Muscle of leg (tissue), 3 donors: ENCODE measurements at regions not wholly inside any gene's neighbourhood (a gene's known extent, or its start where the extent isn't known, plus 50 kb on each side); places are given as distances from the start of the nearest gene placed in this dataset.

ENCODE experiments used
- DNase-seq: peaks from one replicate; pipeline ENCODE4 v3.0.0; 2013
- H3K27ac ChIP-seq: one replicate; pipeline ENCODE4 v1.5.1; 2013; ENCODE audit warnings: mild to moderate bottlenecking, low read length, control low read depth
- H3K27me3 ChIP-seq: one replicate; pipeline ENCODE4 v1.6.1; 2013; ENCODE audit warnings: low read length; ENCODE audit not compliant: control insufficient read depth, insufficient read depth
- H3K36me3 ChIP-seq: one replicate; pipeline ENCODE4 v1.6.1; 2013; ENCODE audit warnings: low read length; ENCODE audit not compliant: control insufficient read depth, insufficient read depth
- H3K4me1 ChIP-seq: one replicate; pipeline ENCODE4 v1.6.1; 2013; ENCODE audit warnings: low read length; ENCODE audit not compliant: control insufficient read depth, insufficient read depth
- H3K4me3 ChIP-seq: one replicate; pipeline ENCODE4 v1.5.1; 2013; ENCODE audit warnings: low read length, control low read depth
- H3K9me3 ChIP-seq: replicated peaks from 2 replicates; pipeline ENCODE4 v1.6.1; 2013; ENCODE audit warnings: low read depth, low read length; ENCODE audit not compliant: control insufficient read depth
- WGBS: methylation state at CpG from one replicate; pipeline ENCODE4 v1.1.5; 2013; ENCODE audit warnings: missing lambda C conversion rate; ENCODE audit not compliant: insufficient coverage; 5-methylcytosine and 5-hydroxymethylcytosine counted together

- H3K27me3 ChIP-seq: no peaks in the 10 kb centered on the region
- H3K9me3 ChIP-seq: no peaks in the 10 kb centered on the region
- H3K4me3 ChIP-seq: no peak overlapping the region
- H3K36me3 ChIP-seq: no peaks in the 10 kb centered on the region
- WGBS: no CpG with 5 or more reads among the region's 4 CpGs
- H3K27ac ChIP-seq: no peak overlapping the region
- DNase-seq: peak; percentile 74
- H3K4me1 ChIP-seq: no peaks in the 10 kb centered on the region
These were observed 260.4 kb upstream of the P2RY1 start for GRCh38 chr3:152574461-152575079.

GRCh38 chr3:152578769-152579168 is 256.2 kb upstream of the P2RY1 start:
- Histone ChIP-seq H3K4me3 (no peak overlapping the region), H3K4me1 (no peaks in the 10 kb centered on the region), H3K27me3 (no peaks in the 10 kb centered on the region), H3K27ac (no peak overlapping the region), H3K36me3 (no peaks in the 10 kb centered on the region), H3K9me3 (no peaks in the 10 kb centered on the region)
- no peak for DNase-seq

GRCh38 chr3:152581951-152582350 is 253.0 kb upstream of the P2RY1 start:
- Histone ChIP-seq H3K27me3 (no peaks in the 10 kb centered on the region), H3K4me3 (no peak overlapping the region), H3K36me3 (no peaks in the 10 kb centered on the region), H3K27ac (no peak overlapping the region), H3K4me1 (no peaks in the 10 kb centered on the region), H3K9me3 (no peaks in the 10 kb centered on the region)
- peak; percentile 43 for DNase-seq
- 66% methylated on average over 2 of the region's 3 CpGs for WGBS

GRCh38 chr3:152583963-152584362 is 251.0 kb upstream of the P2RY1 start:
- no peaks in the 10 kb centered on the region for H3K4me1 ChIP-seq
- no CpG with 5 or more reads among the region's 1 CpG for WGBS
- no peaks in the 10 kb centered on the region for H3K36me3 ChIP-seq
- no peak overlapping the region for H3K4me3 ChIP-seq
- H3K27ac ChIP-seq: no peak overlapping the region
- DNase-seq: peak; percentile 83
- H3K27me3 ChIP-seq: no peaks in the 10 kb centered on the region
- no peaks in the 10 kb centered on the region for H3K9me3 ChIP-seq

GRCh38 chr3:152586974-152587373 is 248.0 kb upstream of the P2RY1 start:
- Histone ChIP-seq H3K27me3 (no peaks in the 10 kb centered on the region), H3K9me3 (no peaks in the 10 kb centered on the region), H3K36me3 (no peaks in the 10 kb centered on the region), H3K27ac (no peak overlapping the region), H3K4me1 (no peaks in the 10 kb centered on the region), H3K4me3 (no peak overlapping the region)
- no peak for DNase-seq
- WGBS: 90% methylated on average over 2 of the region's 4 CpGs

GRCh38 chr3:152587861-152588260 is 247.1 kb upstream of the P2RY1 start:
- no peak overlapping the region for H3K4me3 ChIP-seq
- 86% methylated on average over 1 of the region's 1 CpG for WGBS
- no peak for DNase-seq
- no peaks in the 10 kb centered on the region for H3K9me3 ChIP-seq
- H3K27me3 ChIP-seq: no peaks in the 10 kb centered on the region
- H3K36me3 ChIP-seq: no peaks in the 10 kb centered on the region
- no peak overlapping the region for H3K27ac ChIP-seq
- H3K4me1 ChIP-seq: no peaks in the 10 kb centered on the region

GRCh38 chr3:152589644-152590043 is 245.3 kb upstream of the P2RY1 start:
- no peaks in the 10 kb centered on the region for H3K9me3 ChIP-seq
- no peaks in the 10 kb centered on the region for H3K4me1 ChIP-seq
- WGBS: no CpG with 5 or more reads among the region's 2 CpGs
- no peak overlapping the region for H3K4me3 ChIP-seq
- H3K27ac ChIP-seq: no peak overlapping the region
- H3K36me3 ChIP-seq: no peaks in the 10 kb centered on the region
- DNase-seq: peak; percentile 52
- no peaks in the 10 kb centered on the region for H3K27me3 ChIP-seq

GRCh38 chr3:152591515-152591914 is 243.4 kb upstream of the P2RY1 start:
- Histone ChIP-seq H3K9me3 (no peaks in the 10 kb centered on the region), H3K27ac (no peak overlapping the region), H3K27me3 (no peaks in the 10 kb centered on the region), H3K4me3 (no peak overlapping the region), H3K4me1 (peaks cover 5% of the 10 kb centered on the region), H3K36me3 (no peaks in the 10 kb centered on the region)
- DNase-seq: no peak
- WGBS: no CpG with 5 or more reads among the region's 2 CpGs

GRCh38 chr3:152593242-152593641 is 241.7 kb upstream of the P2RY1 start:
- H3K27me3 ChIP-seq: no peaks in the 10 kb centered on the region
- H3K4me3 ChIP-seq: no peak overlapping the region
- H3K36me3 ChIP-seq: no peaks in the 10 kb centered on the region
- peaks cover 5% of the 10 kb centered on the region for H3K4me1 ChIP-seq
- H3K9me3 ChIP-seq: no peaks in the 10 kb centered on the region
- H3K27ac ChIP-seq: no peak overlapping the region
- DNase-seq: no peak

- Histone ChIP-seq H3K4me3 (no peak overlapping the region), H3K36me3 (no peaks in the 10 kb centered on the region)
These were observed 238.7 kb upstream of the P2RY1 start for GRCh38 chr3:152595975-152596821.

More at GRCh38 chr3:152595975-152596821, 238.7 kb upstream of the P2RY1 start:
- peak; percentile 85 for DNase-seq
- WGBS: 25% methylated on average over 2 of the region's 4 CpGs
- peaks cover 5% of the 10 kb centered on the region for H3K4me1 ChIP-seq
- peak overlapping the region; percentile 75 for H3K27ac ChIP-seq
- no peaks in the 10 kb centered on the region for H3K27me3 ChIP-seq
- H3K9me3 ChIP-seq: no peaks in the 10 kb centered on the region
